Stimulated activated memory B cell treated with anti-CD40 and anti-IgM and Interleukin-4, amounts not matched to agents 10 μg/mL and 1 μg/mL and 100 μg/mL, for 72 hours (primary cell): ENCODE measurements at regions not wholly inside any gene's neighbourhood (a gene's known extent, or its start where the extent isn't known, plus 50 kb on each side); places are given as distances from the start of the nearest gene placed in this dataset.
"Not testable (repeated sequence)": the region's sequence is repeated elsewhere in the genome, so short reads cannot be mapped to it uniquely, and the experiment has no call there.

Experiments used
- ATAC-seq: fragments of 150-1000 bp; cut with Tn5 transposase; 2 replicates; pipeline ENCODE4 v1.10.0; 2021
- H3K27ac Mint-ChIP-seq: one replicate; pipeline ENCODE4 v1.8.0; 2022; ENCODE audit warnings: mild to moderate bottlenecking, mixed read lengths
- H3K27me3 Mint-ChIP-seq: one replicate; pipeline ENCODE4 v1.8.0; 2022; ENCODE audit warnings: mixed read lengths
- H3K36me3 Mint-ChIP-seq: one replicate; pipeline ENCODE4 v1.8.0; 2022; ENCODE audit warnings: mixed read lengths
- H3K4me1 Mint-ChIP-seq: one replicate; pipeline ENCODE4 v1.8.0; 2022; ENCODE audit warnings: mixed read lengths
- H3K4me3 Mint-ChIP-seq: one replicate; pipeline ENCODE4 v1.8.0; 2022; ENCODE audit warnings: mild to moderate bottlenecking, moderate library complexity, mixed read lengths
- H3K9me3 Mint-ChIP-seq: one replicate; pipeline ENCODE4 v1.8.0; 2022; ENCODE audit warnings: mixed read lengths

DNA sequence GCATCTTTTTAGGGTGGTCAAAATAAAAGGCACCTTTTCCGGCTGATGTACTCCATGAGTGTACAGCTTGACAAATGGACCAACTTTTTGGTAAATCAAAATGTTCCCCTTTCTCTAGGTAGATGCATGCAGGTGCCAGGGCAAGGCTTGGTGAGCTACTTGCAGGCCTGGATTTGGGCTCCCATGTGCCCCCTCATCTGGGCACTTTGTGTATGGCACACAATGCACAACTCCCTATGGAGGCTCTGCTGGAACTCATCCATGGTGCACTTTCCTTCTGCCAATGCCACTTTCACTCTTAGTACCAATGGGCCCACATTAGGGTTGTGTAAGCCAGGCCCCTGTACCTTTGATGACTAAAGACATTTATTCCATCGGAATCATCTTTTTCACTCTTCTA, 300.8 kb downstream of the SDHAF3 start:
- H3K4me3 Mint-ChIP-seq: no peak overlapping the region
- H3K27me3 Mint-ChIP-seq: no peaks in the 10 kb centered on the region
- peaks cover 3% of the 10 kb centered on the region for H3K9me3 Mint-ChIP-seq
- H3K4me1 Mint-ChIP-seq: no peaks in the 10 kb centered on the region
- H3K36me3 Mint-ChIP-seq: no peaks in the 10 kb centered on the region
- ATAC-seq: no peak
- H3K27ac Mint-ChIP-seq: no peak overlapping the region

DNA sequence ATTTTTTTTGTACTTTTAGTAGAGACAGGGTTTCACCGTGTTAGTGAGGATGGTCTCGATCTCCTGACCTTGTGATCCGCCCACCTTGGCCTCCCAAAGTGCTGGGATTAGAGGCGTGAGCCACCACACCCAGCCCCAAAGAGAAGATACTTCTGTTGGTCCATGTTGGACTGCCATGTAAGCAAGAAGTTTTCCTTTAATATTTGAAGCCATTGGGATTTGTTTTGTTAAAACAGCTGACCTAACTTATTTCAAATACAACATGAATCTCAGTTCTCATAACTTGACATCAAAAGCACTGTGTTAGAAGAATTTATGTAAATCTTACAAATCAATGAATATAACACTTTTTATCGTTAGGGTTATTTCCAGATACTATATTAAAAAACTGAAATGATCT, 302.4 kb downstream of the SDHAF3 start:
- H3K27ac Mint-ChIP-seq: no peak overlapping the region
- H3K27me3 Mint-ChIP-seq: no peaks in the 10 kb centered on the region
- no peak for ATAC-seq
- peaks cover 7% of the 10 kb centered on the region for H3K9me3 Mint-ChIP-seq
- no peaks in the 10 kb centered on the region for H3K4me1 Mint-ChIP-seq
- H3K4me3 Mint-ChIP-seq: no peak overlapping the region
- no peaks in the 10 kb centered on the region for H3K36me3 Mint-ChIP-seq

DNA sequence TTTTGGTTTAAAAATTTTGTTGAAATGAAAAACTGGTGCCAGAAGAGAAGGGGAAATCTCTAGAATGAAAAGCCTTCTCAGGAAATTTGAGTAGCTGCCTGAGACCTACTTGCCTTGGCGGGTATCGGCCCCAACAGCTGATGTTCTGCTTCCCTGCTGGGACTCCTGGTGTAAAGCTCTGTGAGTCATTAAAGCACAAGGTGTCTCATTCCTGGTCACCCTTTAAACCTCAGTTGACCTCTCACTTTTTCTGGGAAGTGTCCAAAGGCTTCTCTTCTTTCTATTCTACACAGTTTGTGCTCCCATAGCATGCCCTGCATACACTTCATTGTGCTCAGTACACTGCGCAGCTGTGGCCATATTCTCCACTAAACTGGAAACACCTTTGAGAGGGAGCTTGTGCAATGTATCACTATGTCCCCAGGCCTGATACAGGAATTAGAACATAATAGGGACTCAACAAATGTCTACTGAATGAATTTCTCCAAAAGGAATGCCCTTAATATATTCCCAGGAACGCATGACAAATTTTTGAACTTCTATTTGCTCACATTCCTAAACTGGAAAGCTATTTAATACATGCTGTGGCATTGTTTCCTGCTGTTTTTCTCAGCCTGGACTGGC, 303.9 kb downstream of the SDHAF3 start:
- no peak overlapping the region for H3K4me3 Mint-ChIP-seq
- H3K27ac Mint-ChIP-seq: no peak overlapping the region
- no peak for ATAC-seq
- peaks cover 4% of the 10 kb centered on the region for H3K9me3 Mint-ChIP-seq
- H3K4me1 Mint-ChIP-seq: no peaks in the 10 kb centered on the region
- no peaks in the 10 kb centered on the region for H3K27me3 Mint-ChIP-seq
- H3K36me3 Mint-ChIP-seq: no peaks in the 10 kb centered on the region

DNA sequence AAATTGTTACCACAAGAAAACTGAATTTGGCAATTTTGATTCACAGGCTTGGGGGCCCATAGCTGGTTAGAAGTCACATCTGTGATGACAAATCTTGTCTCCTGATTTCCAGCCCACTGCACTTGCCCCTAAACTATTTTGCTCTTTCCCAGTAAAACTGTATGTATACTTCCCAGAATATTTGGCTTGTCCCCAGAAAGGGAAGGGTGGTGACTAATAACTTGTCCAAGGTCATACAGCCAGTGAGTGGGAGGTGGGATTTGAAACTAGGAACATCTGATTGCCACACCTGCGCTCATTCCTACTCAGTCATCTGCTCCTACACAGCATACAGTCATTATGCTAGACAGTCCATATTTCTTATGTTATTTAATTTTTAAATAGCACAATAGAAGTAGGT, 304.5 kb downstream of the SDHAF3 start:
- H3K4me3 Mint-ChIP-seq: no peak overlapping the region
- ATAC-seq: no peak
- no peaks in the 10 kb centered on the region for H3K27me3 Mint-ChIP-seq
- no peaks in the 10 kb centered on the region for H3K36me3 Mint-ChIP-seq
- H3K4me1 Mint-ChIP-seq: no peaks in the 10 kb centered on the region
- H3K27ac Mint-ChIP-seq: no peak overlapping the region
- H3K9me3 Mint-ChIP-seq: peaks cover 4% of the 10 kb centered on the region

DNA sequence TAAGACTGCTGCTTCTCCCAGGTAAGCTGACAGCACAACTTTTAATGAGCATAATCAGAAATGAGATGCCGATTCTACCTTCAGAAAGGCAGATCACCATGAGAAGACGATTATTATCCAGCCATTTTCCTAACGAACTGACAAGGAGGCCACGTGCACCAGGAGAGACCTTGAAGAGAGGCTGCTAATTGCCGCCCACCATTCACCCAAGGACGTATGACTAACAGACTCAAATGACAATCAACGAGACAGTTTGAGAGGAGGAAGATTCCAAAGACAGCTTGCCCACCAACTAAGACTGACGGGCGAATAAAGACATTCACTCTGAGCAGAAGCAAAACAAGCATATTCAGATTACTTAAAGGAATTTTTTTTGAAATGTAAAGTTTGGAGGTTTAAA, 301.9 kb upstream of the TAC1 start:
- Mint-ChIP-seq H3K27ac (no peak overlapping the region), H3K36me3 (no peaks in the 10 kb centered on the region), H3K4me1 (no peaks in the 10 kb centered on the region), H3K9me3 (peaks cover 3% of the 10 kb centered on the region), H3K4me3 (no peak overlapping the region), H3K27me3 (no peaks in the 10 kb centered on the region)
- ATAC-seq: no peak

DNA sequence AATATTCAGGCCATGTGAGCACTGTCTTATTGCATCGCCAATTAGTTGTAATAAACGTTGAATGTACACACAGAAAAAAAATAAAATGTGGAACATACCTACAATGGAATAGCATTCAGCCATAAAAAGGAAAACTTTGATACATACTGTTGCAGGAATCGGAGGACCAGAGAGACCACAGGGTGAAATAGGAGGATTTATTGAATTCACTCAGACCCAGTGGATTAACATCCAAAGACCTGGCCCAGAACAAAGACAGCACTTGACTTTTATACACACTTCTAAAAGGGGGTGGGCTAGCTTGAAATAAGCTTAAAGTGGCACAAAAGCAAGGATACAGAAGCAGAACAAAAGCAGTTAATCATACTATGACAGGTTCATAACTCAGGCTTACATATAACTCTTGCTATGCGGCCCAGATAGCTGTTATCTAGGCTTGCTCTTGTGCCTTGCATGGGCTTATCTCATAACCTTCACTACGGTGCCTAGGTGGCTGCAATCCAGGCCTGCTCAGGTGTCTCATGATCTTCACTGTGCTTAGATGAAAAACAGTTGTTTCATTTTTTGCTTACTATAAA, 292.2 kb upstream of the TAC1 start:
- Mint-ChIP-seq H3K27me3 (no peaks in the 10 kb centered on the region), H3K4me3 (no peak overlapping the region), H3K4me1 (no peaks in the 10 kb centered on the region), H3K27ac (no peak overlapping the region), H3K9me3 (peaks cover 5% of the 10 kb centered on the region), H3K36me3 (no peaks in the 10 kb centered on the region)
- ATAC-seq: no peak

DNA sequence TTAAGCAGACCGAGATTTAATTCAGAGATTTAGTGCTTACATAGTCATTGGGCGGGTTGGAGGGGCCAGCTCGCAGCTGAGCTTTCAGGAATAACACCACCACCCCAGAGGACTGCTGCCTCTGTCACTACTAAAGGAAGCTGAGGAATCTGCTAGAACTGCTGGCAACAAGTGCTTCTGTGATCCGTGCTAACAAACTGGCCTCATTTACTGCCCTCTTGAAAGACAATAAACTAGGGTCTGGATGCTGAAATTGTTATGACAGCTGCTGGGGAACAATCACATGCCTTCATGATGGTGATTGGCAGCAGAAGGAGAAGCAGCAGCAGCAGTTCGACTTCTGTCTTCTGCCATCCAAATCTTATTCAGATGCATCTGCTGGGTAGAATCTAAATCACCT, 285.5 kb upstream of the TAC1 start:
- Mint-ChIP-seq H3K27ac (no peak overlapping the region), H3K36me3 (no peaks in the 10 kb centered on the region), H3K4me1 (no peaks in the 10 kb centered on the region), H3K27me3 (no peaks in the 10 kb centered on the region), H3K9me3 (peaks cover 14% of the 10 kb centered on the region), H3K4me3 (no peak overlapping the region)
- ATAC-seq: no peak

DNA sequence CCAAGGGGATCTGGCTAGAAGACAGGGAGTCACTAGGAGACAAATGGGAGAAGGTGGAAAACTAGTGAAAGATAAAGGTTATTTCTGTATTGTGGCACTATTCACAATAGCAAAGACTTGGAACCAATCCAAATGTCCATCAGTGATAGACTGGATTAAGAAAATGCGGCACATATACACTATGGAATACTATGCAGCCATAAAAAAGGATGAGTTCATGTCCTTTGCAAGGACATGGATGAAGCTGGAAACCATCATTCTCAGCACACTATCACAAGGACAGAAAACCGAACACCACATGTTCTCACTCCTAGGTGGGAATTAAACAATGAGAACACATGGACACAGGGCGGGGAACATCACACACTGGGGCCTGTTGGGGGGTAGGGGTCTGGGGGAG, 282.4 kb upstream of the TAC1 start:
- H3K4me1 Mint-ChIP-seq, H3K4me3 Mint-ChIP-seq, H3K36me3 Mint-ChIP-seq, H3K27ac Mint-ChIP-seq, H3K9me3 Mint-ChIP-seq, ATAC-seq, H3K27me3 Mint-ChIP-seq: not testable (repeated sequence)

DNA sequence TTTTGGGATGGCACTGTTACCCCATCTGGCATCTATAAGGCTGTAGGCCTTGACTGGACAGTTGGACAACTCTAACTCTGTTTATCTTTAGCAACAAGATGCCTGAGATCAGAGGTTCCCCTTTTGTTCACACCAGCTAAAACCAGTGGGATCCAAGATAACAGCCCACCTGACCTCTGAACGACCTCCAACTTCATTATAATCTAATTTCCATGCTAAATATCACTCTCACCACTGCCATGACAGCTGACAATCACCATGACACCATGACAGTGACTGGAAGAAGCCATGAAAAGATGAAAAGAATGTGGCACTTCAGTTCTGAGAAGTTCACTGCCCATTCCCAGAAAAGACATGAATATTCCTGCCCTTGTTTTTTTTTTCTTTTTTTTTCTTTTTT, 281.4 kb upstream of the TAC1 start:
- H3K9me3 Mint-ChIP-seq: peaks cover 10% of the 10 kb centered on the region
- no peaks in the 10 kb centered on the region for H3K27me3 Mint-ChIP-seq
- H3K27ac Mint-ChIP-seq: no peak overlapping the region
- no peaks in the 10 kb centered on the region for H3K4me1 Mint-ChIP-seq
- H3K36me3 Mint-ChIP-seq: no peaks in the 10 kb centered on the region
- ATAC-seq: no peak
- H3K4me3 Mint-ChIP-seq: no peak overlapping the region

DNA sequence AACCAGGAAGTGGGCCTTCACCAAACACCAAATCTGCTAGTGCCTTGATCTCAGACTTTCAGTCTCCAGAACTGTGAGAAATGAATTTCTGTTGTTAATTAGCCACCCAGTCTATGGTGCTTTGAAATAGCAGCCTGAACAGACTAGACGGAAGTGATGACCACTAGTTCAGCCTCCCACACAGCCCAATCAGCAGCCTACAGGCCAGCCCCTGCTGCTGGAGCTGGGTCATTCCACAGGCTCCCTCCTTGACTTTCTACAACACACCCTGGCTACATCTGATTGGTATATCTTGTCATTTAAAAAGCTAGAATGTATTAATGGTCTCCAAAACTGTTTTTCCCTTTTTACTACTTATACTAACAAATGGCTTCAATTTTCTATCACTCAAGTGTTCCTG, 277.2 kb upstream of the TAC1 start:
- no peaks in the 10 kb centered on the region for H3K27me3 Mint-ChIP-seq
- ATAC-seq: no peak
- H3K4me1 Mint-ChIP-seq: no peaks in the 10 kb centered on the region
- H3K4me3 Mint-ChIP-seq: no peak overlapping the region
- no peaks in the 10 kb centered on the region for H3K36me3 Mint-ChIP-seq
- no peak overlapping the region for H3K27ac Mint-ChIP-seq
- H3K9me3 Mint-ChIP-seq: peaks cover 6% of the 10 kb centered on the region

DNA sequence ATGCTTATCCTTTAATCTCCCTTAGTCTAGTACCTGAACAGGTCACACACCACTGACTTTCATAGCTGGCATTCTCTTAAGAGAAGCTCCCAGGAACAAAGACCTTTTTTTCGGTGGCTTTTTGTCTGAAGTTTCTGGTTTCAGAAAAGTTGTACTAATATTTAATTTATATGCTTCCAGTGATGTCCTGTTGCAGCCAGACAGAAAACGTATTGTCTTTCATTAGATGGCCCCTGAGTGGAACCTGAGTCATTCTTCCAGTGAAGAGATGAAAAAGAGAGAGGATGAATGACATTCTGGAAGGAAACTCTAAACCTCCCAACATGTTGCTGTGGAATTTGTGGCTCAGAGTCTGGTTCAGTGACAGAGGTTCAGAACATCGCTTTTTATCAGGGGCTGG, 274.8 kb upstream of the TAC1 start:
- no peak overlapping the region for H3K27ac Mint-ChIP-seq
- peaks cover 3% of the 10 kb centered on the region for H3K9me3 Mint-ChIP-seq
- H3K4me3 Mint-ChIP-seq: no peak overlapping the region
- H3K36me3 Mint-ChIP-seq: no peaks in the 10 kb centered on the region
- ATAC-seq: no peak
- H3K4me1 Mint-ChIP-seq: no peaks in the 10 kb centered on the region
- no peaks in the 10 kb centered on the region for H3K27me3 Mint-ChIP-seq

DNA sequence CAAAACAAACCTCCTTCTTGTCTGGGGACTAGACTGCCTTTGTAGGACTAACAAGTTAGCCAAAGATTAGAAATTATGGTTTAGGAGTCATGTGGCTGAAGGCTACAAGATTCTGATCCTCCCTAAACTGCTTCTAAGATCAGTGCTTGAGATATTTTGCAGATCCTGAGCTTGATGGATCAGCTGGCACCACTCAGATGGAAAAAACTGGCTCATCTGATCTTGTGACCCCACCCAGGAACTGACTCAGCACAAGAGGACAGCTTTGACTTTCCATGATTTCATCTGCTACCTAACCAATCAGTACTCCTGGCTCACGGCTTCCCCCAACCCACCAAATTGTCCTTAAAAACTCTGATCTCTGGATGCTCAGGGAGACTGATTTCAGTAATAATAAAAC, 271.5 kb upstream of the TAC1 start:
- Mint-ChIP-seq H3K27me3 (no peaks in the 10 kb centered on the region), H3K36me3 (no peaks in the 10 kb centered on the region), H3K4me3 (no peak overlapping the region), H3K4me1 (no peaks in the 10 kb centered on the region), H3K27ac (no peak overlapping the region), H3K9me3 (peaks cover 6% of the 10 kb centered on the region)
- ATAC-seq: no peak

DNA sequence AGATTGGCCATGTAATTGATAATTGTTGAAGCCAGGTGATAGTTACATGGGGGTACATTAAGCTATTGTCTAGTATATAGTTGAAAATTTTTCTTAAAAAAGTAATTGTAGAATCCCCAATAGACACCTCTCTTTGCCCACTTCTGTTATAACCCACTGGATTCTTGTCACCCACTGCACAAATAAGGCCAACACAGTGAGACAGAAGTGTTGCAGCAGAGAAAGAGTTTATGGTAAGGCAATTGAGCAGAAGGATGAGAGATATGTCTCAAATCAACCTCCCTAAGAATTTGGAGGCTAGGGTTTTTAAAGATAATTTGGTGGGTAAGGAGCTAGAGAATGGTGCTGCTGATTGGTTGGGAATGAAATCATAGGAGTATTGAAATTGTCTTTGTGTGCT, 270.3 kb upstream of the TAC1 start:
- ATAC-seq: no peak
- Mint-ChIP-seq H3K27me3 (peaks cover 3% of the 10 kb centered on the region), H3K36me3 (no peaks in the 10 kb centered on the region), H3K9me3 (peaks cover 6% of the 10 kb centered on the region), H3K4me3 (no peak overlapping the region), H3K4me1 (no peaks in the 10 kb centered on the region), H3K27ac (no peak overlapping the region)

DNA sequence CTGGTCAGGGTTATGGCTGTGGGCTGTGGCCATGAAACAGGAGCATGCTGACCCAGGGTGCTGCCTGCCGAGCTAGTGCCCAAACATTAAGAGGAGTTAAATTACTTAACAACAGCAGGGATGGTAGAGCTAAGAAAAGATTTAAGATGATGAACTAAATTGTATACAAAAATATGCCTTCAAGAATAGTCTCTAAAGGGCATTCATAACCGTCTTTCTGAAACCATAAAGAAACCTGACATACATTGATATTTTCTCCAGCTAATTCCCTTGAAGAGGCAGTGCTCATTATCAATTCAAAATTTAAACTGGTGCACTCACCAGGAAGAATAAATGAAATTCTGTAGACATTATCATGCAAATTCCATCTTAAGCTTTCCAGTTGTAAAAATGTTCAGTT, 265.8 kb upstream of the TAC1 start:
- Mint-ChIP-seq H3K4me3 (no peak overlapping the region), H3K27me3 (peaks cover 9% of the 10 kb centered on the region), H3K4me1 (no peaks in the 10 kb centered on the region), H3K27ac (no peak overlapping the region), H3K36me3 (no peaks in the 10 kb centered on the region), H3K9me3 (peaks cover 6% of the 10 kb centered on the region)
- no peak for ATAC-seq

DNA sequence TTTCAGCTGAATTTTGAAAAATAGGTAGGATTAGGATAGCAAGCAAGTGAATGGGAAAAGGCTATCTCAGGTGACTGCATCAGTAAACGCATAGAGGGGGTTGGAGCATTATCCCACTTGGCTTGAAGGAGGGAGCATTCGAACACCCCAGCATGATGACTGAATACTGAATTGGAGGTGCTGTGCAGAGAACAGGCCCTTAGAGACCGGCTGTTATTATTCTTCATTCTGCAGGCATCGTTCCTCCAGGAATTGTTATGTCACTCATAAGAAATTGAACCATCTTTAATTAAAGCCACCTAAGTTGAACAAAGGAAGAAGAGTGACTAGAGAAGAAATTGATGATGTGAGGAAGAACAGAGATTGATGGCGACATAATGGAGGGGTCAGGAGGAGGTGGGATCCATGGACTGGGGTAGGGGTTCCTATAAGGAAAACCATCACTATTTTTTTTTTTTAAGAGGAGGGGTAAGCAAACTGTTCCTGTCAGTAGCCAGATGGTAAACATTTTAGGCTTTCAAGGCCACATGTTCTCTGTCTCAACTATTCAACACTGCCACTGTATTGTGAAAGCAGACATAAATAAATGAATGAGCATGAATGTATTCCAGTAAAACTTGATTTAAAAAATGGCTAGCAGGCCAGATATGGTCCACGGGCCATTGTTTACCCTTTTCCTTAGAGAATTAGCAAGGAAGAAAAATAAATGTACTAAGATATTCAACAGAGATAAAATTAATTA, 264.7 kb upstream of the TAC1 start:
- Mint-ChIP-seq H3K4me1 (no peaks in the 10 kb centered on the region), H3K4me3 (no peak overlapping the region), H3K27ac (no peak overlapping the region), H3K9me3 (peaks cover 6% of the 10 kb centered on the region), H3K36me3 (no peaks in the 10 kb centered on the region), H3K27me3 (peaks cover 9% of the 10 kb centered on the region)
- no peak for ATAC-seq

DNA sequence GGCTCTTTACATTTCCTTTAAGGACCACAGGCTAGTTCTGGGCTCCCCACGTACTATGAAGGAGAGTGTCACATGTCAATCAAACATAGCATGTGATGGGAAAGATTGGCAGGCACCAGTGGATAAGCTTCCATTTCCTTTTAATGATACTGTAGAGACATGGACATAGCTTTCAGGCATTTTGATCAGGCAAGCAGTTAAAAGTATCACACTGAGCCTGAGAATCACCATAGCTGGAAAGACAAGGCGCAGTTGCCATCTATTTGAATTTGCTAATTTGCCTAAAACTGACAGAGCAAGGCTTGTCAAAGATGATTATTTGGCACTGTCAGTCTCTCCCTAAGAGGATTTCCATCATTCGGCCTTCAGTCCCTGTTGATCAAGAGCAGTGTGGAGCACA, 263.4 kb upstream of the TAC1 start:
- Mint-ChIP-seq H3K4me3 (no peak overlapping the region), H3K9me3 (peaks cover 6% of the 10 kb centered on the region), H3K36me3 (no peaks in the 10 kb centered on the region), H3K27ac (no peak overlapping the region), H3K27me3 (peaks cover 9% of the 10 kb centered on the region), H3K4me1 (no peaks in the 10 kb centered on the region)
- ATAC-seq: no peak
